Non-pigmented ciliary epithelial cell (primary cell): ENCODE measurements at regions not wholly inside any gene's neighbourhood (a gene's known extent, or its start where the extent isn't known, plus 50 kb on each side); places are given as distances from the start of the nearest gene placed in this dataset.

Experiments used
- DNase-seq: peaks from one replicate; pipeline ENCODE4 v3.0.0-alpha.2; 2010; ENCODE audit warnings: low read depth

DNA sequence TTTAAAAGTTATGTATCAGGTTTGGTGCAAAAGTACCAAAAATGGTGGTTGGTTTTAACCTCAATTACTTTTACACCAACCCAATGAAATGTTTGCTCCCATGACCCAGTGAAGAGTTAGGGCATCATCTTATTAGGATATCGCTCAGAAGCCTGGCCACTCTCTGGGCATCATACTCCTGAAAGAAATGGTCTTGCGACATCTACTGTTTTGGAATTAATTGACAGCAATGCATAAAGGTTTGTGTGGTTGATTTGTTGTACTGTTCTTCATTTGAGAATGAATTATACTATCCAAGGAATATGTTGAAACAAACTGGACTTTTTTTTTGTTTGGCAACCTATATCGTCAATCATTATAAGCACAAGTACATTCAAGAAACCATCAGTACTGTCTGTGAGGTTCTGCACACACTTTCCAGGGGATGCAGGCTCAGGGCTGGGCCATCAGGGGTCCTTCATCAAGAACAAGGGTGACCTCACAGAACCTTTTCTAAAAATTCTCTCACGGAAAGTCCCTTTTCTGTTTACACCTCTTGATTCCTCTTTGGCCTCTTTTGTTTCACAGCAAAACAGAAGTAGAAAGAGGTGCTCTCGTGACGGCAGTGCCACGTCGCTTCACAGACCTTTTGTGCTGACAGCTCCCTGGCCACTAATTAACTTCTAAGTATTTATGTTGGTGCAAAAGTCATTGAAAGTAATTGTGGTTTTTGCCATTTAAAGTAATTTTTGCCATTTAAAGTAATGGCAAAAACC, 117.2 kb upstream of the KLF6 start:
- DNase-seq: no peak

DNA sequence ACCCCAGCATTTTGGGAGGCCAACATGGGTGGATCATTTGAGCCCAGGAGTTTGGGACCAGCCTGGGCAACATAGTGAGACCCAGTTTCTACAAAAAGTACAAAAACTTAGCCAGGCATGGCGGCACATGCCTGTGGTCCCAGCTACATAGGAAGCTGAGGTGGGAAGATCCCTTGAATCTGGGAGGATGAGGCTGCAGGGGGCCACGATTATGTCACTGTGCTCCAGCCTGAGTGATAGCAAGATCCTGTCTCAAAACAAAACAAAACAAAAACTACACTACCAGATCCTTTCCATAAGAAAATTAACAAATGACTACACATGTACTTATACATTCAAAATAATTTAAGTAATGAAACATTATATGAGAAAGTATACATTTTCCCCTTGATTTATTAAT, 116.4 kb upstream of the KLF6 start:
- DNase-seq: no peak

DNA sequence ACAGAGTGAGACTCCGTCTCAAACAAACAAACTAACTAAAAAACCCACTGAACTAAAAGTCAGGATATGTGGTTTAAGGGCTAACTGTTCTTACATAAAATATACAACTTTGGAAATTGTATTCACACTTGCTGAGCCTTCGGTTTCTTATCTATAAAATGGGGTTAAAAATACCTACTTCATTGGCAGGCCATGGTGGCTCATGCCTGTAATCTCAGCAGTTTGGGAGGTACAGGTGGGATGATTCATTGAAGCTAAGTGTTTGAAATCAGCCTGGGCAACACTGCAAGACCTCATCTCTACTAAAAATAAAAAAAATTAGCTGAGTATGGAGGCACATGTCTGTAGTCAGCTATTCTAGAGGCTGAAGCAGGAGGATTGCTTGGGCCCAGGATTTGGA, 115.4 kb upstream of the KLF6 start:
- no peak for DNase-seq

DNA sequence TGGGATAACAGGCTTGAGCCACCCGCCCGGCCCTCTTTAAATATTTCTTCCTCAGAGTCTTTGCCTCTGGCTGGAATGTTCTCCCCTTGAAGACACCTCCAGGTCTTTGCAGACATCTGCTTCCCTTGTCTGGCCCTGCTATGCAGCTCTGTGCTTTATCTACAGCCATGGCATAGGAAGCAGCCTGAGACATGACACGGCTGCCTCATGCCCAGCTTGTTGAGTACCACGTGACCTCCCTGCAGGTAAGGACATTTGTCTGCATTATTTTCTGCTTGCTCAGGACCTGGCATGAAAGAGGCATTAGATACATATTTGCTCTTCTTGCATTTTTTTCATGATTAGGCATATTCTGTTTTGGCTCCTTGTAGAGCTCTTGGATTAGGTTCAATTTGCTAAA, 113.8 kb upstream of the KLF6 start:
- no peak for DNase-seq

DNA sequence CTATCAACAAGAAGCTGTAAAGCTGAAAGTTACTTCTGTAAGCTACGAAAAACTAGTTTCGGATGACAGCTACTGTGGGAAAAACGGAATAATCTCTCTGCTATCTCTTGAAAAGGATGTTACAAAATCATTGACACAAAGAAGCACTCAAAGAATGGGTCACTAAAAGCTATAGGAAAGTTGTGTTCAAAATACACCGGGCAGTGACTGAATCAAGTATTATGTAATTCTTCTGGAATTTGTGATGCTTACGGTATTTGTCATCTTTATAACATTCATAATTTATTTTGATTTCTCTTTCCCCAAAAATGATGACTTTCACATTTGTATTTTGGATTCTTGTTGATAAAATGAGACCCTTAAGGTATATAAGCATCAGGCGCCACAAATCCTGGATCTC, 112.1 kb upstream of the KLF6 start:
- no peak for DNase-seq

DNA sequence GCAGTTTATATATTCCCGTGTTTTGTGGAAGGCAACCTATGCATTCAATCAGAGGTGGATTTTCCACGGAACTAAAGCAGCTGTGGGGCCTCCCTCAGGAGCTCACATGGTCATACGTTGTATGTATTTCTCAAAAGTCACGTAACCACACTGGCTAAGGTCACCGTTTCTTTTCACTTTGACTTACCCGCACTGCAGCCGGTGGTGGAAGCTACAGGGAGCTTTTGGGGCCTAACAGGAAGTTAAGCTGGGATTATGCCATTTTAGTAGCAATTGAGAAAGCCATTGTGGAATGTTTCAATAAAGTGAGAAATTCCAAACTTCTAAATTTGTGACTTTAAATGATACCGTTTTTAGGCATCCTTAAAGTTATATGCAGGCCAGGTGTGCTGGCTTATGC, 111.2 kb upstream of the KLF6 start:
- DNase-seq: no peak

DNA sequence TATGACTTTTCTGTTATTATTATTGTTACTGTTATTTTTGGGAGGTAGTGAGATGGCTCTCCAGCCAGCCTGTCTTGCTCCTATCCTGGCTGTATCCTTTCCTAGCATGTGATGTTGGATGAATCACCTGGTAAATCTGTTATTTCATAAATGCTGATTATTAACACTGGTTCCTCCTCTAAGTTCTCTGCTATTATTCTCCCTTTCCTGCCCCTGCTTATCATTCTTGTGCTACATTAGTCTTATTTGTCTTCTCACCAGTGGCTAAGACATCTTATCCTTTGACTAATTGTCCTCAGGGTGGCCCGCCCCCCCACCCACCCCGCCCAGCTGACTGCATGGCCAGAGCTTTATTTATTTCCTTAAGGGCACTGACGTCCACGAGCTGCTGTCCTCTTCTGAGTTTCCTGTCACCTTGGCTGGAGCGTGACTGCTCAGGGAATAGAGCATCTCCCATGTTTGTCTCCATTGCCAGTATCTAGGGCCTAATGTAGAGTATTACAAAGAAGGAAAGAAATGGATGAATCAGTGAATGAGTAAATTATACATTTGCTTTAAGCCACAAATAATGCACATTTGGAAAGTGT, 110.1 kb upstream of the KLF6 start:
- DNase-seq: no peak

DNA sequence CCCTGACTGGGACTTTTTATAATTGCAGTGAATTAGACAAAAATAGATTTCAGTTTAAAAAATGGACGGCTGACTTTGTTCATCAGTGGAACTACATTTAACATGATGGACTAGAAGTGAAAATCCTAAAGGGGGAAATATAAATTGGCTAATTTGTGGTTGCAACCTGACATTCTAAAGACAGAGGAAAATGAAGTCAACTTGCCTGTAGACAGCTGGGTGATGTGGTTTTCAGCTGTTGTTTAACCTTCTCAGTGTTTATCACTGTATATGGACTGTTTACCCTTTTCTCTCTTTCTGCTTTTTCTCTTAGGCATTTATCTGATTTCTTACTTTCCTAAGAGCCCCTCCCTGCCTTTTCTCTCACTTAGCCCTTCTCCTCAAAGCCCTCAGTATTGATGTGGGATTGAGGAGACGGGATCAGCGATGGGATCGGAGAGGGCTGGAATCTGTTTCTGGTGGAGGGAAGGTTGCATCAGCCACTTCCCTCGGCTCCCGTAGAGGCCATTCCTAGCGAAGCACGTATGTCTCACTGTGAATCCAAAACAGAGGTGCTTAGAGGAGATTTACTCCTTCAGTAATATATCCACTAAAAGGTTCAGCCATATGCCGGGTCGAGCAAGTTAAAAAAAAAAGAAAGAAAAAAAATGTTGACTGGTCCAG, 109.0 kb upstream of the KLF6 start:
- DNase-seq: no peak

DNA sequence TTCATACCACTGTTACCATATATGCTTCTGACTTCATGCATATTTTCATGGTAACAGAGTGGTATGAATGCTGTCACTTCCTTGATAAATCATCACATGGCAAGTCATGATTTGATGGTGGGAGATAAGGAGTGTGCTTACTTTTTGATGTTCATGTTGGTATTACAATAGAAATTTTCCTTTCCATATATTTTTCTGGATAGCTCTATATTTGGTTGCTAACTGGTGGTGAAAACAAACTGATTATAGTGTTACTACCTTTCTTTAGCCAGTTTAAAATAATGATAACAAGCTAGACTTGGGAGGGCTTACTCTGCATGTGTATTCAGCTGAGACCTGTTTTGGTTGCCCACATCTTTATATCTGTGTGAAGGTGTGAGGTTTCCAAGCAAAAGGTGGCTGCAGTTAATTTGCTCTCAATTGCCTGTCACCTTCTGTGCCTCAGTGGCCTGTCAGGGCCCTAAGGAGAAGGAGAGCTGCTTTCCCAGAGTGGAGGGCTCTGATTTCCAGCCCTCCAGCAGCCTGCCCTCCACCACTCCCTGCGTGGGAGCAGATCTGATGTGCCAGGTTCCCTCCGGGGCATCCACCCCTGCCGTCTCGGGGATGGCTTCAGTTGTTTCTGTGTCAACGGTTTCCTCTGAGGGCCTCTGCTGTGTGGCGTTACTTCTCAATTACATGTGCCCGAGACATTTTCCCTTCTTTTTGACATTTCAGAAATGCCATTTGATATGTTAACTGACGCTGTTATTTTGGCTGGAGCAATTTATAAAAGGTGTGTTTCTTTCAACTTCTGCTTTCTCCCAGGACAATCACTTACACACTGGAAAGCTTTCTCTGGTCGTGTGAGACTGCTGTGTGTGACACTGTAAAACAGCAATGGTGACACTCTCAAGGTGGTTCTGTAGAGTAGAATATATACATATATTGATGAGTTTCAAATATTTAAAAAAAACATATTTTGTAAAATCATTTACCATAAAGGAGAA, 107.7 kb upstream of the KLF6 start:
- DNase-seq: no peak

DNA sequence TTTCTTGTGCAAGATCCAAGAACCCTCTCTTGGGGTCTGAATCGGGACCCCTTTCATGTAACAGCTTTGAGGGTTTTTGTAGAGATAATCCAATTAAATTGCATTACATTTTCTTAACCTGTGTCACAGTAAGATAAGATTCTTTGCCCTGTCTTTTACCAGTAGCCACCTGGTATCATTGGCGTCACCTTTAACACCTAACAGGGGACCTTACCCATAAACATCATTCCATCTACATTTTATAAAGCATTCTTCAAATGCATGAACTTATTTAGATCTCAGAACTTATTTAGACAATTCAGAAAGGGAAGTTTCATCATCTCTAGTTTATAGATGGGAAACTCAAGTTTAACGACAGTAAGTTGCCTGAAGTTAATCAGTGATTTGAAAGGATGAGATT, 106.4 kb upstream of the KLF6 start:
- no peak for DNase-seq

DNA sequence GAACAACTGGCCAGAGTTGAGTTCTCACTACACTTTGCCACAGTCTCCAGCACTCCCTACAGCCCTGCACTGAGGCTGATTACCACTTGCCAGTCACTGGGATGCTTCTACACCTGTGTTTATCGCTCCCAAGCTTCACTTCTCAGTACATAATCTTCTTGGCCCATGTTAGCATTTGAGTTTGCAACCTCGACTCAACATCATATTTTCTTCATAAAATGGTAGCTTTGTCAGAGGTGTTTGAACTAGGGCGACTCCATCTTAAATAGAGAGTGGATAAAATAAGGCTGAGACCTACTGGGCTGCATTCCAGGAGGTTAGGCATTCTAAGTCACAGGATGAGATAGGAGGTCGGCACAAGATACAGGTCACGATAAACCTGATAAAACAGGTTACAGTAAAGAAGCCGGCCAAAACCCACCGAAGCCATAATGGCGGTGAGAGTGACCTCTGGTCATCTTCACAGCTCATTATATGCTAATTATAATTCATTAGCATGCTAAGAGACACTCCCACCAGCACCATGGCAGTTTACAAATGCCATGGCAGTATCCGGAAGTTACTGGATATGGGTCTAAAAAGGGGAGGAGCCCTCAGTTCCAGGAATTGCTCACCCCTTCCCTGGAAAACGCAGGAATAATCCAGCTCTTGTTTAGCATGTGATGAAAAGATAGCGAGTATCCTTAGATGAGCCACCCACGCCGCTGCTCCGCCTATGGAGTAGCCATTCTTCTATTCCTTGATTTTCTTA, 105.8 kb upstream of the KLF6 start:
- DNase-seq: no peak

DNA sequence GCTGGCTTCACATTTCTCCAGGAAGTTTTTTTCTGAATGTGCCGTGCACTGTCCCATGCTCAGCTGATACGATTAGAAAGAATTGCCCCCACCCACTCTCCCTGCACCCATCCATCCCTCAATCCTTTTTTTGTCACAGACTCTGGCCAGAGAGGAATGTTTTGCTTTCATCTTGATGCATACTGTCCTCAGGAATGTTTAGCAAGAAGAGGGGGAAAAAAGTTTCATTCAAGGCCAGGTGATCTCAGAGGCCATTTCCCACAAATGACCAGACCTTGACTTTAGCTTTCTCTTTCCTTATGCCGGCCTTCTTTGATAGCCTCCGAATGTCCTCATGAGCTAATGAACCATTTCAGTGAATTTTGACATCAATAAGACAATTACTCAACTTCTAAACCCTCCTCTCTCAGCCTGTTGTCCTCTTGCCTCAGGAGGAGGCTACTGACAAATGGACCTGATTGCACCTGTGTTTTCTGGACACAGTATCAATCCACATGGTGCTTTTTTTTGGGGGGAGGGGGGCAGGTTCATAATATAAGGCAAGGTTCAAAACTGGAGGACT, 105.0 kb upstream of the KLF6 start:
- peak; percentile 91 for DNase-seq

DNA sequence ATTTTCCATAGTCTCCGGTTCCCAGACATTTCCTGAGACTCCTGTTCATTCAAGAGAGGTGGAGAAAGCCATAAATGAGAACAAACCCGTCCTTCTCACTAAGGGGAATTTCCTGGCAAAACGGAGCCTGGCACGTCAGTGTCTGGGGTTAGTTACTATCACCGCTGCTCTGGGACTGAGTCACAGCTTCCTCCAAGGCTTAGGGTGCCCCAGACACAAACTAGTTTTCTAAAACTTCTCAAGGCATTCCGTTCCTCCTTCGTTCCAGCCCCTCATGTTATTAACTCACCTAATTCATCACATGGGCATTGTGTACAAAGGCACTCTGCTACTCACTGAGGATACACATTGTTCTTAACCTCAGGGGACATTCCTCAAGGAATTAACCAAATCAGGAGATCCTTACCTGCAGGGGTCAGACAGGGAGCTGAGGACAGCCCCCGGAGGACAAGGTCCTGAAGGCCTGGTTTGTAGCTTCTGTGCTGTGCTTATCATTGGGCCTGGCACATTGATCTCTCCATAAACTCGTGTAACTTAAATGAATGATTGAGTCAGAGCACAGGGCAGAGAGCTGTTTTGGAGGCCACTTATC, 103.0 kb upstream of the KLF6 start:
- DNase-seq: peak; percentile 88

DNA sequence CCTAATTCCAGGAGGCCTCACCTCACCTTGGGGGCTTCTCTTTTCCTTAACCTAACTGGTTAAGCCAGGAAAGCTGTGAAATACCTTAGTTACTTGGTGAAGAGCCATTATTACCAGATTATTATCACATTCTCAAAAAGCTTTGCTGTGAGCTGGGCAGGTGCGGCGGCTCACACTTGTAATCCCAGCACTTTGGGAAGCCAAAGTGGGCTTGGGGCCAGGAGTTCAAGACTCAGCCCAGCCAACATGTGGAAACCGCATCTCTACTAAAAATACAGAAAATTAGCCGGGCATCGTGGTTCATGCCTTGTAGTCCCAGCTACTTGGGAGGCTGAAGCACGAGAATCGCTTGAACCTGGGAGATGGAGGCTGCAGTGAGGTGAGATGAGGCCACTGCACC, 102.4 kb upstream of the KLF6 start:
- DNase-seq: no peak

DNA sequence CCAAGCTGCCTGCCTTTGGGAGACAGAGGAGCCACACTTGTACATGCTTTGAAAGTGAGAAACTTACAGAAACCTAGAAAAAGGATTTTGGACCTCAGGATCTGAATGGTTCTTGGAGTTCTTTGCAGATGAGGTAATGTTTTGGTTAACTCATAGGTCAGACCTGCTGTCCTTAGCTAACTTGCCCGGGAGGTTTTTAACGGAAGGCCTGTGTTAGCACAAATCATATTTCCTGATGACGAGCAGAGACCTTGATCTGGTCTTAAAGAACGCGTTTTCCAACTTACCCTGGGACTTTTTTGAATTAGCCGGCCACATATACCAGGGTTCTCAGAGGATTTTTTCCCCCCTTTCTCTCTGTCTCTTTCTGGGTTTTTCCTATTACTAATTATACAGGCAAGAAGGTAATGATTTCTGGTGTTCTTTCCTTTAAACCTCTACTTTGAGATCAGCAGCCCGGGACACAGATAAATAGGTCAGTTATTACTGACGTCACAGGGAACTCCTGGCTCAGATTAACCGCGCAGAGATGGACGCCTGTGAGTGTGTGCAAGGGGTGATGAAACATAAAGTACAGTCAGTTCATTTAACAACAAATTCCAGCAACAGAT, 101.7 kb upstream of the KLF6 start:
- peak; percentile 96 for DNase-seq

DNA sequence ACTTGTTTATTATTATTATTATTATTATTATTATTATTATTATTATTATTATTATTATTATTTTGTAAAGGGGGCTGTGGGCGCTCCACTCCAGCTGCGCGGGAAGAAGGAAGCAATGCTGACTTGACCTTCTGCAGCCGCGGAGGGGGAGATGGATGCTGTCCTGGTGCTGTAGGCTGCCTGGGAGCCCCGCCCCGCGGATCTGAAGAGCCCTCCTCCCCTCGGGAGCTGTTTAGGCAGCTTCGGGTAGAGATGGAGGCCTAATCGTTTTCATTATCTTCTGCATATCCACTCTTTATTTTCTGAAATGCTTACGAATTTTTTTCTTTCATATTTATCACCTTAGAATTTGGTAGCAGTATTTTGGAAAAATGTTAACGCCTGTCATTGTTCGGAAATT, 101.2 kb upstream of the KLF6 start:
- no peak for DNase-seq

DNA sequence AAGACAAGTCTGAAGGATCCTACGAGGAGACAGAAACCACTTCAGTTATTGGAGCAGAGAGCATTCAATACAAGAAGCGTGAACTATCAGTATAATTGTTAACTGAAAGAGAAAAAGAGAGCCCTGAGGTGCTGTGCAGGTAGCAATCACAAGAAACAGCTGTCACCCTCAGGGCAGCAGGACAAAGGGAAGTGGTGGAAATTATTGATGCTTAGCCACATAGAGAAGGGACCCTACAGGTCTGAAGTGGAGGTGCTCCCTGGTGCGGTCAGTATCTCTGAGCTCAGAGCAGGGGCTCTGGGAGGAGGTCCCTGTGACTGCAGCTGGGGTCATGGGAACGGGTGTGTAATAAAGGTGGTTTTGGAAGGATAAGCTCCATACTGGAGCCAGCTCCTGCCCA, 97.8 kb upstream of the KLF6 start:
- no peak for DNase-seq

DNA sequence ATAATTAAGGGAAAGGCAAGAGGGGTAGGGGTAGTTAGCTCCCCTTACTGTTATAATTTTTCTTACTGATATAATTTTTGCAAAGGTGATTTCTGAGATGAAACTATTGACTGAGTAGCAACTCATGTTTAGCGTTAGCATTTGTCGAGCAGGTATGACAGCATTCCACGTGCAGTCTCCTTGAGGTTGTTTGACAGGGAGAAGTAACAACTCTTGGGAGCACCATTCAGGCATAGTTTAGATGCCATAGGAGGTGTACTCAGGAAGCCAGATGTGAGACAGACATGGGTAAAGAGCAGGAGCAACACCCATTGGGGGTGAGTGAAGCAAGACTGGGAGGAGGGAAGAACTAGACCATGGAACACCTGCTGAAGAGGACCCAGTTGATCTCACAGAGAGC, 96.6 kb upstream of the KLF6 start:
- DNase-seq: no peak

DNA sequence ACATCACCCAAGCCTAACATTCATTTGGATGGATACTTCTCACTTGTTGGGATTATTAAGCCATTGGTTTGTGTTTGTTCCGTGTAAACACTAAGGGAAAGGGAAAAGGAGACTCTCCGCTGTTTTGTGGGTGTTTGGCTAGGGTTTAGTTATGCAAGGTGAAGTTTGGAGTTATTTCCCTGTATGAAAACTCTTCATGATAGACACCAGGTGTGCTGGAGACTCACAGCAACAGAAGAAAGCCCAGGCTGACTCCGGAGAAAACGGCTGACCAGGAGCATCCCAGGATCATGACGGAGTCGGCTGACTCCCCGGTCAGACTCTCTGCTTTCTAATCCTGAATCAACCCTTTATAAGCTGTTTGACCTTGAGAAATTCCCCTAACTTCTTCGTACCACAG, 94.1 kb upstream of the KLF6 start:
- no peak for DNase-seq

DNA sequence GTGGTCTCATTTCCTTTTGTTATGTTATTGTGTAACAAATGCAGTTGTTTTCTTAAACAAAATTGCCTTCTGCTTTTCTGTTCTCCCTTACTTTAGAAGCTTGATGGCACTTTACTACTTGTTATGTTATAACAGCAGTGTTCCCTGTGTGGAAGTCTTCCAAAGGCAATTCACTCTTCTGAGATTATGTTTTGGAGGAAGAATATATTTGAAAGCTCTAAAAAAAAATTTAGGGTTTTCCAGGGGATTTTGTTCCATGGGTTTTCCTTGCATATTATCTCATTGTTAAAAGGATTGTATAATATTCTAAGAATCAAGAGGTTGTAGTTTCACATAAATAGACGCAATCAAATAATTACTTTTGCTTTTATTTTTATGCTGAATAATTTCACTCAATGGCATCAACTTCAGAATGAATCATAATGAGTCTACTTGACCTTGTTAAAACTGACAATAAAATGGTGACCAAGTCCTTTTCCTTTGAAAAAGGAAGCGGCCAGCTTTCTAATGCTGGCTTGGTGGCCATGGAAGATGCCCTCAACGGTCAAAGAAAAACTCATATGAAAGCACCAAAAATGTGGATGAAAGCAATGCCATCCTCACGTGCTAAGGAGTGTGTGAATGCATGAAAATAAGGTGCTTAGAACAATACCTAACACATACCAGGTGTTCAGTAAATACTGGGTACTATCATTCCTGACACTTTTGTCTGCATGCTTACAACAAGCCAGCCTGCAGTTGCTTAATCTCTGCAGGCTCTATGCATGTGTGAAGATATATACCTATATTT, 92.4 kb upstream of the KLF6 start:
- DNase-seq: no peak
